Stomach smooth muscle (tissue), 2 donors: ENCODE measurements at regions not wholly inside any gene's neighbourhood (a gene's known extent, or its start where the extent isn't known, plus 50 kb on each side); places are given as distances from the start of the nearest gene placed in this dataset.
"Not testable (repeated sequence)": the region's sequence is repeated elsewhere in the genome, so short reads cannot be mapped to it uniquely, and the experiment has no call there.

ENCODE experiments used
- H3K27ac ChIP-seq: one replicate; pipeline ENCODE4 v1.7.0; 2013; ENCODE audit warnings: mild to moderate bottlenecking, low read length, inconsistent platforms
- H3K27me3 ChIP-seq, 2 donors: one replicate each; pipeline ENCODE4 v1.7.0; 2013; ENCODE audit warnings: low read length in 2 of 2; ENCODE audit not compliant: insufficient read depth in 2 of 2, control insufficient read depth in 1 of 2
- H3K36me3 ChIP-seq, 2 donors: one replicate each; pipeline ENCODE4 v1.7.0; 2013; ENCODE audit warnings: low read length in 2 of 2; ENCODE audit not compliant: control insufficient read depth in 2 of 2, insufficient read depth in 2 of 2
- H3K4me1 ChIP-seq: one replicate; pipeline ENCODE4 v1.7.0; 2013; ENCODE audit warnings: low read length; ENCODE audit not compliant: control insufficient read depth, insufficient read depth
- H3K4me3 ChIP-seq, 2 donors: one replicate each; pipeline ENCODE4 v1.7.0; 2013; ENCODE audit warnings: low read length in 2 of 2
- H3K9ac ChIP-seq, 2 donors: one replicate each; pipeline ENCODE4 v1.7.0; 2013; ENCODE audit warnings: low read length in 2 of 2, mild to moderate bottlenecking in 1 of 2
- H3K9me3 ChIP-seq, 2 donors: one replicate each; pipeline ENCODE4 v1.7.0; 2013; ENCODE audit warnings: low read length in 2 of 2; ENCODE audit not compliant: control insufficient read depth in 2 of 2
- donor health status: healthy.
- donor health status: Pancreatic carcinoma.

DNA sequence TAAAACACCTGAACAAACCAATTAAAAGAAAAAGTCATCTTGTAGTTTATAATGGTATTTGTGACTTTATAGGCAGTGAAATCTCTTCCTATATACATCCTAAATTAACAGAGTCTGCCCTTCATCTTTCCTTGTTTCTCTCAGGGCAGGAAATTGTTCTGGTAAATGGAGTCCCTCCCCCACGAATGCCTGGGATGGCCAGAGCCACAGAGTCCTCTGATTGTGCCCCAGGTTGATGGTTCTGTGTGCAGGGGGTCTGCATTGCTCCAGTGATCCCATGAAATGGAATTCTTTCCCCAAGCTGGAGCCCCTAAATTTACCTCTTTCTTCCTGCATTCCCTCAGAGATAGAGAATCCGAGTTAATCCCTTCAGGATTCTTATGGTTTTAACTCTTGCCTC is 155.5 kb downstream of the MTX2 start:
- H3K4me1 ChIP-seq, result no peaks in the 10 kb centered on the region
- peaks cover 0 to 2% of the 10 kb centered on the region in 2 donors for H3K27me3 ChIP-seq
- no peaks in the 10 kb centered on the region for H3K9me3 ChIP-seq
- no peaks in the 10 kb centered on the region for H3K36me3 ChIP-seq
- no peak overlapping the region for H3K9ac ChIP-seq
- no peak overlapping the region for H3K27ac ChIP-seq
- no peak overlapping the region for H3K4me3 ChIP-seq

DNA sequence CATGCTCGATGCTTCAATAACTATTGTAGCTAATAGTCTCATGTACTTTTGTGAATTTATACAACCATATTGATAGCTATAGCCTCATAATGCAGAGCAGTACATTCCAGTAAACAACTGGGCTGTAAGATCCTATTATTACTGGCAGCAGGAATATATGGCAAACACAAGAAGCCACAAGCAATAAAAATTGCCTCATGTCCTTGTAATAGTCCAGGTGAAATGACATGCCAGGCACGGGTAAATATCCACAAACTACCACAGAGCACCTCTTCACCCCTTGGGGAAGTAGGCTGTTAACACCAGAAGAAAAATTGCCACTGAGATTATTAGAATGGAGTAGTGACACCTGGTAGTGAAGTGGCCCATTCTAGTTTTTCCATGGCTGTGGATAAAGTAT is 158.3 kb downstream of the MTX2 start:
- no peaks in the 10 kb centered on the region for H3K9me3 ChIP-seq
- H3K4me3 ChIP-seq, result no peak overlapping the region
- H3K9ac ChIP-seq, result no peak overlapping the region
- no peak overlapping the region for H3K27ac ChIP-seq
- no peaks in the 10 kb centered on the region for H3K27me3 ChIP-seq
- H3K36me3 ChIP-seq, result no peaks in the 10 kb centered on the region
- no peaks in the 10 kb centered on the region for H3K4me1 ChIP-seq

DNA sequence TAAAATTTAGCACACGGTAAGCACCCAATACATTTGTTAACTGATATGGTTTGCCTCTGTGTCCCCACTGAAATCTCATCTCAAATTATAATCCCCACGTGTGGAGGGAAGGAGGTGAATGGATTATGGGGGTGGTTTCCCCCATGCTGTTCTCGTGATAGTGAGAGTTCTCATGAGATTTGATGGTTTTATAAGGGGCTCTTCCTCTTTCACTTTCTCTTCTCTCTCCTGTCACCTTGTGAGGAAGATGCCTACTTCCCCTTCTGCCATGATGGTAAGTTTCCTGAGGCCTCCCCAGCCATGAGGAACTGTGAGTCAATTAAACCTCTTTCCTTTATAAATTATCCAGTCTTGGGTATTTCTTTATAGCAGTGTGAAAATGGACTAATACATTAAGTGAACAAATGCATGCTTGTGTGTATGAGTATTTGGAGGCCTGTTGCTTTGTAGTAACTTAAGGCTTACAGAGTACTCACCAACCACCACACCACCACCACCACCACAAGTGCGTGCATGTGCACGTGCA is 159.8 kb downstream of the MTX2 start:
- H3K4me1 ChIP-seq, H3K4me3 ChIP-seq, H3K9ac ChIP-seq, H3K9me3 ChIP-seq, H3K27ac ChIP-seq, H3K27me3 ChIP-seq, H3K36me3 ChIP-seq: not testable (repeated sequence)

- Histone ChIP-seq H3K9me3 (peaks cover 0 to 3% of the 10 kb centered on the region in 2 donors), H3K27ac (no peak overlapping the region), H3K4me1 (no peaks in the 10 kb centered on the region), H3K4me3 (no peak overlapping the region), H3K9ac (no peak overlapping the region), H3K27me3 (no peaks in the 10 kb centered on the region), H3K36me3 (no peaks in the 10 kb centered on the region)
These were observed 163.2 kb downstream of the MTX2 start for GRCh38 chr2:176432434-176432833.

- H3K9me3 ChIP-seq, result peaks cover 0 to 3% of the 10 kb centered on the region in 2 donors
- no peak overlapping the region for H3K27ac ChIP-seq
- no peak overlapping the region for H3K4me3 ChIP-seq
- H3K36me3 ChIP-seq, result no peaks in the 10 kb centered on the region
- H3K27me3 ChIP-seq, result no peaks in the 10 kb centered on the region
- H3K4me1 ChIP-seq, result no peaks in the 10 kb centered on the region
- no peak overlapping the region for H3K9ac ChIP-seq
These were observed 166.5 kb downstream of the MTX2 start for GRCh38 chr2:176435729-176436128.

DNA sequence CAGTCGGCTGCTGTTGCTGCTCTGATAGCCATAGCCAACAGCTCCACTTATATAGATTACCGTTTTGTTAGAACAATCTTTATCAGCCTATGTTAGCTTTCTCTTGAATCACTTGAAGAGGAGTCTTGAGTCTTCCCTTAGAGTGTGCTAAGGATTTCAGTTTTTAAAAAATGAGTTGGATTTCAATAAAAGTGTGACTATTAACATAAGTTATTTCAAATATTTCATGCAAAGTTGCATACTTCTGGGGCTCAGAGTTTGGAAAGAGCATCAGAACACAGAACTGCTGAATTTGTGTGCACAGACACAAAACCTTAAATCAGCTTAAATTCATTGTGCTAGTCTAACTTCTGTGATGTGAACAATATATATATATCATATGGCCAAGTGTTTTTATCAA is 174.7 kb downstream of the MTX2 start:
- Histone ChIP-seq H3K36me3 (no peaks in the 10 kb centered on the region), H3K9me3 (no peaks in the 10 kb centered on the region), H3K4me1 (no peaks in the 10 kb centered on the region)

DNA sequence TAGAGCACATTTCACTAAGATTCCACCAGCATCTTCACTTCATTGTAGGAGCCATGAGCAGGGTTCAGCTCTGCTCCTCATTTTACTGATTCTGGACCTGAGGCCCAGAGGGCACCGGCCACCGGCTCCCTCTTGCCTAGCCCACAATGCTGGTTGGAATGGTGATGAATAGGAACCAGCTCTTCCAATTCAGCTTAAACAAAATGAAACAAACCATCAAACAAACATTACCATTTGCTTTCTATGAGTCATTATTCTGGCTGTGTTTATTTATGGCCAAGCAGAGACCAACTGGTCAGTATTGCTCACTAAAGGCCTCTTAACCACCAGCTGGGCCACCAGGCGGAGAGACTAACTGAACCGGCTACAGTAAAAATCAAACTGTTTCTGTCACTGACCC is 176.7 kb downstream of the MTX2 start:
- Histone ChIP-seq H3K27me3 (no peaks in the 10 kb centered on the region), H3K9ac (no peak overlapping the region), H3K36me3 (no peaks in the 10 kb centered on the region), H3K27ac (no peak overlapping the region), H3K9me3 (no peaks in the 10 kb centered on the region), H3K4me1 (no peaks in the 10 kb centered on the region), H3K4me3 (no peak overlapping the region)

More for the DNA sequence above, 174.7 kb downstream of the MTX2 start:
- H3K4me3 ChIP-seq, result no peak overlapping the region
- H3K27ac ChIP-seq, result no peak overlapping the region
- H3K27me3 ChIP-seq, result no peaks in the 10 kb centered on the region
- no peak overlapping the region for H3K9ac ChIP-seq

DNA sequence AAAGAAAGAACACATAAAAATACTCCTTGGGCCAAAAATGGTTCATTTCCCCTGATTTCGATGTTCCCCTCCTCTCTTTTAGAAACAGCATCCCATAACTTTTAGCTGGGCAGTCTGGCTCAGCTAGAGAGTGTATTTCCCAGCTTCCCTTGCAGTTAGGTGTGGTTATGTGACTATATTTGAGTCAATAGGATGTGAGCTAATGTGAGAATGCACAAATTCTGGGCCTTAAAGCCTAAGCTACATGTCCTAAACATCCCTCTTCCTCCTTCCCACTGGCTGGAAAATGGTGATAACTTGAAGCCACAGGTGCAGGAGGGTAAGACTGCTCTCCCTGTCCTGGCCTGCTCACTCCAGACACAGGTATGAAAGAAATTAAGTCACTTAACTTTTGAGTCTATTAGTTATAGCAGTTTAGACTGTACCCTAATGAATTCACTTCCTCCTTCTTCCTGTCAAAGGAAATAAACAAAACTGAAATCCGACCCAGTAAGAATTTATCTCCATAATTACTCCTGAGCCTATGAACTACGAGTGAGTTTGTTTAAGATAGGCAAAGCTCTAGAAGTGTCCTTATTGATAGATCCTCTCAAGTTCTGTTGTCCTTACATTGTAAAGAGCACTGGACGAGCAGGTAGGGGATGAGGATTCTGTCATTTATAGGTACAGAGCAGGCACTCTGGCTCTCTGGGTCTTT is 177.6 kb downstream of the MTX2 start:
- H3K4me1 ChIP-seq, result no peaks in the 10 kb centered on the region
- no peaks in the 10 kb centered on the region for H3K9me3 ChIP-seq
- H3K4me3 ChIP-seq, result no peak overlapping the region
- no peak overlapping the region for H3K27ac ChIP-seq
- no peak overlapping the region for H3K9ac ChIP-seq
- H3K36me3 ChIP-seq, result no peaks in the 10 kb centered on the region
- H3K27me3 ChIP-seq, result no peaks in the 10 kb centered on the region

GRCh38 chr2:176447616-176448015 is 178.4 kb downstream of the MTX2 start:
- Histone ChIP-seq H3K4me3 (no peak overlapping the region), H3K9me3 (no peaks in the 10 kb centered on the region), H3K27ac (no peak overlapping the region), H3K27me3 (no peaks in the 10 kb centered on the region), H3K36me3 (no peaks in the 10 kb centered on the region), H3K9ac (no peak overlapping the region), H3K4me1 (no peaks in the 10 kb centered on the region)

- Histone ChIP-seq H3K4me1 (no peaks in the 10 kb centered on the region), H3K4me3 (no peak overlapping the region), H3K9me3 (no peaks in the 10 kb centered on the region), H3K36me3 (no peaks in the 10 kb centered on the region), H3K27ac (no peak overlapping the region), H3K9ac (no peak overlapping the region), H3K27me3 (peaks cover 0 to 4% of the 10 kb centered on the region in 2 donors)
These were observed 180.6 kb downstream of the MTX2 start for GRCh38 chr2:176449852-176450251.

DNA sequence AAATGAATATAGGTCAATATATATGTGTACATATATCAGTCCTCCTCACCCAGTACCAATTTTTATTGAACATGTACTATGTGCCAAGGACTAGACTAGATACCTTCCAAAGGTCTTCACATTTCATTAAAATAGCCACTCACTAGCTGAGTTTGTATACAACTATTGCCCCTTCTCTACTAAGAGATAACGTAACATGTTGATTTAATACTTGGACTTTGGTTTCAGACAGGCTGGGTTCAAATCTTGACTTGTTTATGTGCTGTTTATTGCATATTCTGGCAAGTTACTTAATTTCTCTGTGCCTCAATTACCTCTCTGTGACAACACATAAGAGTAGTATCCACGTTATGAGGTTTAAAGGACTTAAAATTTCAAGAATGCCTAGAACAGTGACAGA is 184.5 kb downstream of the MTX2 start:
- H3K4me1 ChIP-seq, result no peaks in the 10 kb centered on the region
- H3K27me3 ChIP-seq, result peaks cover 1 to 7% of the 10 kb centered on the region in 2 donors
- no peaks in the 10 kb centered on the region for H3K36me3 ChIP-seq
- no peak overlapping the region for H3K27ac ChIP-seq
- H3K9me3 ChIP-seq, result no peaks in the 10 kb centered on the region
- no peak overlapping the region for H3K4me3 ChIP-seq
- no peak overlapping the region for H3K9ac ChIP-seq
